ENCODE measurements at regions not wholly inside any gene's neighbourhood (a gene's known extent, or its start where the extent isn't known, plus 50 kb on each side); places are given as distances from the start of the nearest gene placed in this dataset.
A peak's percentile ranks its signal among the peaks of the same experiment; 100 is the strongest.

DNA sequence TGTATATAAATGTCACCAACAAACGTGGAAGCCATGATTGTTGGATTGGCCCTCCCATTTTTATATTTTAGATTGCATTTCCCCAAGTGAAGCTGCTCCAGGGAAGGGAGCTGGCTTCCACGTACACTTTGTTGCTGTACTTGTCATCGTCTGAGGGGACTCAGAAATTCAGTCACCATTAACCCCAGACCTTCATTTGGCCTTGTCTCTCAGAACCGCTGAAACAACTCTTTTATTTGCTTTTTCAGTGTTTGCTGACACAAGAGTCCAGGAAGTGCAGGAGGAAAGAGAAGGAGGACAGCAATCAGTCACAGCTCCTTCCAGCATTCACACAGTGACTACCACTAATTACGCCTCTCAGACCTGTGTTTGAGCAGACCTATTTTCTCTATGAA is 276.5 kb downstream of the TBL1XR1 start (continued):
- TF ChIP-seq ZNF292 (CRISPR knock-in tag; IDR thresholded peaks at IDR 0.05; ENCODE audit: borderline replicate concordance, low read depth) (peak; percentile 76; the same call in 1 of the 2 replicates), MIXL1 (CRISPR knock-in tag; IDR thresholded peaks at IDR 0.05) (peak; percentile 29; the same call in 1 of the 2 replicates), ZNF460 (CRISPR knock-in tag; IDR thresholded peaks at IDR 0.05; ENCODE audit: borderline replicate concordance) (no peak), NFIB (CRISPR knock-in tag; IDR thresholded peaks at IDR 0.05; ENCODE audit: borderline replicate concordance) (no peak), FOXA3 (CRISPR knock-in tag; IDR thresholded peaks at IDR 0.05) (0 out of 2 replicates have a peak, but pooled peaks have one; percentile 37), AHR (CRISPR knock-in tag; IDR thresholded peaks at IDR 0.05) (no peak), ELF3 (CRISPR knock-in tag; IDR thresholded peaks at IDR 0.05) (peak; percentile 82), TOE1 (CRISPR knock-in tag; IDR thresholded peaks at IDR 0.05) (no peak), HDAC2 (CRISPR knock-in tag; IDR thresholded peaks at IDR 0.05) (0 out of 2 replicates have a peak, but pooled peaks have one; percentile 22), HDAC1 (CRISPR knock-in tag; IDR thresholded peaks at IDR 0.05) (0 out of 2 replicates have a peak, but pooled peaks have one; percentile 28), SMARCE1 (IDR thresholded peaks at IDR 0.05; ENCODE audit: borderline replicate concordance) (no peak), MAFF (IDR thresholded peaks at IDR 0.05; ENCODE audit: low read depth, low read length) (peak; percentile 32; the same call in 1 of the 2 replicates), YEATS2 (CRISPR knock-in tag; IDR thresholded peaks at IDR 0.05; ENCODE audit: borderline replicate concordance) (no peak), ZNF331 (CRISPR knock-in tag; IDR thresholded peaks at IDR 0.05) (peak; percentile 26; the same call in 1 of the 2 replicates), ZNF720 (CRISPR knock-in tag; IDR thresholded peaks at IDR 0.05) (no peak), BRD4 (CRISPR knock-in tag; IDR thresholded peaks at IDR 0.05) (no peak), GATAD2A (CRISPR knock-in tag; IDR thresholded peaks at IDR 0.05) (0 out of 2 replicates have a peak, but pooled peaks have one; percentile 13)
